ENCODE measurements at regions not wholly inside any gene's neighbourhood (a gene's known extent, or its start where the extent isn't known, plus 50 kb on each side); places are given as distances from the start of the nearest gene placed in this dataset.

GRCh38 chr2:21814588-21815149, 690.9 kb downstream of the TDRD15 start:
- no peaks in the 10 kb centered on the region for H3K79me2 ChIP-seq (ENCODE audit: insufficient read depth, low read length)
- ATAC-seq (ENCODE audit: insufficient read depth, low read depth): no peak
- no peaks in the 10 kb centered on the region for H4K20me1 ChIP-seq (ENCODE audit: insufficient read depth, low read length)

GRCh38 chr2:21818212-21818795, 694.5 kb downstream of the TDRD15 start:
- H3K27me3 ChIP-seq (ENCODE audit: insufficient read depth, low read length, poor library complexity): no peaks in the 10 kb centered on the region
- no peaks in the 10 kb centered on the region for H4K20me1 ChIP-seq (ENCODE audit: insufficient read depth, low read length)

More at GRCh38 chr2:21814588-21815149, 690.9 kb downstream of the TDRD15 start:
- TF ChIP-seq CTCF (IDR thresholded peaks at IDR 0.05; ENCODE audit: borderline replicate concordance, extremely low read depth, low read length, poor library complexity, severe bottlenecking) (no peak), EZH2 (IDR thresholded peaks at IDR 0.05; ENCODE audit: borderline replicate concordance, low read depth, low read length, severe bottlenecking) (no peak)
- Histone ChIP-seq H3K9ac (ENCODE audit: low read depth, low read length) (no peak overlapping the region), H3K4me2 (ENCODE audit: insufficient read depth, low read length) (no peak overlapping the region), H2AFZ (ENCODE audit: low read depth, low read length) (no peak overlapping the region), H3K4me1 (ENCODE audit: insufficient read depth, low read length) (no peaks in the 10 kb centered on the region), H3K27ac (ENCODE audit: low read length) (no peak overlapping the region), H3K4me3 (ENCODE audit: low read depth in 1 of 2, low read length in 2 of 2) (no peak overlapping the region), H3K27me3 (ENCODE audit: insufficient read depth, low read length, poor library complexity) (no peaks in the 10 kb centered on the region), H3K36me3 (ENCODE audit: insufficient read depth, low read length) (no peaks in the 10 kb centered on the region), H3K9me3 (ENCODE audit: insufficient read depth, low read length, severe bottlenecking) (no peaks in the 10 kb centered on the region)
- DNase-seq: no peak

GRCh38 chr2:21819454-21819853, 695.7 kb downstream of the TDRD15 start:
- Histone ChIP-seq H3K79me2 (ENCODE audit: insufficient read depth, low read length) (no peaks in the 10 kb centered on the region), H3K9ac (ENCODE audit: low read depth, low read length) (no peak overlapping the region), H3K9me3 (ENCODE audit: insufficient read depth, low read length, severe bottlenecking) (no peaks in the 10 kb centered on the region), H3K4me2 (ENCODE audit: insufficient read depth, low read length) (no peak overlapping the region), H3K27me3 (ENCODE audit: insufficient read depth, low read length, poor library complexity) (no peaks in the 10 kb centered on the region), H3K4me3 (ENCODE audit: low read depth in 1 of 2, low read length in 2 of 2) (no peak overlapping the region), H4K20me1 (ENCODE audit: insufficient read depth, low read length) (no peaks in the 10 kb centered on the region), H3K36me3 (ENCODE audit: insufficient read depth, low read length) (no peaks in the 10 kb centered on the region), H2AFZ (ENCODE audit: low read depth, low read length) (no peak overlapping the region), H3K4me1 (ENCODE audit: insufficient read depth, low read length) (no peaks in the 10 kb centered on the region), H3K27ac (ENCODE audit: low read length) (no peak overlapping the region)
- TF ChIP-seq EZH2 (IDR thresholded peaks at IDR 0.05; ENCODE audit: borderline replicate concordance, low read depth, low read length, severe bottlenecking) (no peak), CTCF (IDR thresholded peaks at IDR 0.05; ENCODE audit: borderline replicate concordance, extremely low read depth, low read length, poor library complexity, severe bottlenecking) (no peak)
- DNase-seq (no peak), ATAC-seq (ENCODE audit: insufficient read depth, low read depth) (no peak)

More at GRCh38 chr2:21818212-21818795, 694.5 kb downstream of the TDRD15 start:
- TF ChIP-seq CTCF (IDR thresholded peaks at IDR 0.05; ENCODE audit: borderline replicate concordance, extremely low read depth, low read length, poor library complexity, severe bottlenecking) (no peak), EZH2 (IDR thresholded peaks at IDR 0.05; ENCODE audit: borderline replicate concordance, low read depth, low read length, severe bottlenecking) (no peak)
- ATAC-seq (ENCODE audit: insufficient read depth, low read depth) (no peak), DNase-seq (no peak)
- Histone ChIP-seq H3K36me3 (ENCODE audit: insufficient read depth, low read length) (no peaks in the 10 kb centered on the region), H2AFZ (ENCODE audit: low read depth, low read length) (no peak overlapping the region), H3K4me2 (ENCODE audit: insufficient read depth, low read length) (no peak overlapping the region), H3K9ac (ENCODE audit: low read depth, low read length) (no peak overlapping the region), H3K79me2 (ENCODE audit: insufficient read depth, low read length) (no peaks in the 10 kb centered on the region), H3K4me3 (ENCODE audit: low read depth in 1 of 2, low read length in 2 of 2) (no peak overlapping the region), H3K9me3 (ENCODE audit: insufficient read depth, low read length, severe bottlenecking) (no peaks in the 10 kb centered on the region), H3K4me1 (ENCODE audit: insufficient read depth, low read length) (no peaks in the 10 kb centered on the region), H3K27ac (ENCODE audit: low read length) (no peak overlapping the region)

All from DND-41 (cell line).